ENCODE measurements at regions not wholly inside any gene's neighbourhood (a gene's known extent, or its start where the extent isn't known, plus 50 kb on each side); places are given as distances from the start of the nearest gene placed in this dataset.

GRCh38 chr9:88889386-88889785 is 101.9 kb upstream of the S1PR3 start:
- Histone ChIP-seq H2AFZ (ENCODE audit: low read depth) (no peak overlapping the region), H3K27ac (no peak overlapping the region), H3K27me3 (ENCODE audit: insufficient read depth, low read depth) (no peaks in the 10 kb centered on the region), H4K20me1 (ENCODE audit: insufficient read depth) (no peaks in the 10 kb centered on the region), H3K36me3 (ENCODE audit: insufficient read depth) (no peaks in the 10 kb centered on the region), H3K4me2 (no peak overlapping the region), H3K9ac (no peak overlapping the region), H3K79me2 (ENCODE audit: insufficient read depth, low read depth) (no peaks in the 10 kb centered on the region), H3K4me3 (IDR thresholded peaks at IDR 0.05; ENCODE audit: insufficient read depth, low read depth, low read length) (no peak overlapping the region), H3K4me1 (ENCODE audit: low read depth, poor library complexity, severe bottlenecking) (no peaks in the 10 kb centered on the region)
- TF ChIP-seq CTCF (conservative IDR thresholded peaks at IDR 0.05; ENCODE audit: low read depth, low read length) = no peak

- Histone ChIP-seq H3K9ac (no peak overlapping the region), H3K79me2 (ENCODE audit: insufficient read depth, low read depth) (no peaks in the 10 kb centered on the region), H3K36me3 (ENCODE audit: insufficient read depth) (no peaks in the 10 kb centered on the region), H4K20me1 (ENCODE audit: insufficient read depth) (no peaks in the 10 kb centered on the region), H3K27ac (no peak overlapping the region), H3K27me3 (ENCODE audit: insufficient read depth, low read depth) (no peaks in the 10 kb centered on the region), H2AFZ (ENCODE audit: low read depth) (no peak overlapping the region), H3K4me2 (no peak overlapping the region), H3K4me1 (ENCODE audit: low read depth, poor library complexity, severe bottlenecking) (no peaks in the 10 kb centered on the region), H3K4me3 (IDR thresholded peaks at IDR 0.05; ENCODE audit: insufficient read depth, low read depth, low read length) (no peak overlapping the region)
- no peak for TF ChIP-seq CTCF (conservative IDR thresholded peaks at IDR 0.05; ENCODE audit: low read depth, low read length)
Measured at GRCh38 chr9:88890546-88890945, 100.7 kb upstream of the S1PR3 start.

- Histone ChIP-seq H3K36me3 (ENCODE audit: insufficient read depth) (no peaks in the 10 kb centered on the region), H3K27ac (no peak overlapping the region), H3K4me2 (no peak overlapping the region), H3K9ac (no peak overlapping the region), H4K20me1 (ENCODE audit: insufficient read depth) (no peaks in the 10 kb centered on the region), H2AFZ (ENCODE audit: low read depth) (no peak overlapping the region), H3K4me1 (ENCODE audit: low read depth, poor library complexity, severe bottlenecking) (no peaks in the 10 kb centered on the region), H3K79me2 (ENCODE audit: insufficient read depth, low read depth) (no peaks in the 10 kb centered on the region), H3K4me3 (IDR thresholded peaks at IDR 0.05; ENCODE audit: insufficient read depth, low read depth, low read length) (no peak overlapping the region), H3K27me3 (ENCODE audit: insufficient read depth, low read depth) (no peaks in the 10 kb centered on the region)
- no peak for TF ChIP-seq CTCF (conservative IDR thresholded peaks at IDR 0.05; ENCODE audit: low read depth, low read length)
Measured at GRCh38 chr9:88891040-88891439, 100.2 kb upstream of the S1PR3 start.

DNA sequence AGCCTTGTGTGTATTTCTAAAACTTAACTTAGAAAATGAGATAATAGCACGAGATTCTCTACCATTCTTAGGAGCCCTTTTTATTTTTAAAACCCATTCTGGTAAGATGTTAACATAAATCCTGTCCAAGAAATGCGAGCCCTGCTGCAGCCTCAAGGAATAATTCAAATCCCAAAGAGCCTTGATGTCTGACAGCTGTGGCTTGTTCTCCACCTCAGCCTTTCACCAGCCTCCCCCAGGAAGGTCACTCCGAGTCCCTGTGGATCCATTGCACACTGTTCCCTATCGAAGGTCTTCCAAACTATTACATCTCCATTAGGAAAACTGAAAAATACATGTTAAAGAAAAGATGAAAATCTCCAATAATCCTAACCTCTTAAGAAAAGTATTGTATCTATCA is 98.5 kb upstream of the S1PR3 start:
- Histone ChIP-seq H3K79me2 (ENCODE audit: insufficient read depth, low read depth) (no peaks in the 10 kb centered on the region), H3K4me1 (ENCODE audit: low read depth, poor library complexity, severe bottlenecking) (no peaks in the 10 kb centered on the region), H3K4me2 (no peak overlapping the region), H3K27me3 (ENCODE audit: insufficient read depth, low read depth) (no peaks in the 10 kb centered on the region), H3K36me3 (ENCODE audit: insufficient read depth) (no peaks in the 10 kb centered on the region), H4K20me1 (ENCODE audit: insufficient read depth) (no peaks in the 10 kb centered on the region), H3K4me3 (IDR thresholded peaks at IDR 0.05; ENCODE audit: insufficient read depth, low read depth, low read length) (no peak overlapping the region), H3K9ac (no peak overlapping the region), H2AFZ (ENCODE audit: low read depth) (no peak overlapping the region), H3K27ac (no peak overlapping the region)
- TF ChIP-seq CTCF (conservative IDR thresholded peaks at IDR 0.05; ENCODE audit: low read depth, low read length) = no peak

DNA sequence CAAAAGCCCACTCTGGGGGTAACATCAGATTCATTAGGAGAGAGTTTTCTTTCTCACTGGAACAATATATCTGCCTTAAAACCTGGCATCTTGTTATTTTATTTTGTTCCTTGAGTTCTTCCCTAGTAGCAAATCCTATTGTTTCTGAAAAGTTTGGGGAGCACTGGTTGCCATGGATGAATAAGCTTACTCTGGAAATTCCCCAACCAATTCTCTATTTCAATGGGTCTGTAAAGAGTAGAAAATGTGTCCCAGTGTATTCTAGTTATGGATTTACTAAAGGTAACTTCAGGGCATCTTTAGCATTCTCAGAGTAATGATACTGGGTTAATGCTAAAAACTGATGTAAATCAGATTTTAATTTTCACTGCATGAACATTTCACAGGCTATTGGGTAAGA is 94.2 kb upstream of the S1PR3 start:
- Histone ChIP-seq H3K79me2 (ENCODE audit: insufficient read depth, low read depth) (no peaks in the 10 kb centered on the region), H3K4me3 (IDR thresholded peaks at IDR 0.05; ENCODE audit: insufficient read depth, low read depth, low read length) (no peak overlapping the region), H2AFZ (ENCODE audit: low read depth) (no peak overlapping the region), H3K9ac (no peak overlapping the region), H3K27me3 (ENCODE audit: insufficient read depth, low read depth) (no peaks in the 10 kb centered on the region), H3K36me3 (ENCODE audit: insufficient read depth) (no peaks in the 10 kb centered on the region), H3K4me1 (ENCODE audit: low read depth, poor library complexity, severe bottlenecking) (no peaks in the 10 kb centered on the region), H4K20me1 (ENCODE audit: insufficient read depth) (no peaks in the 10 kb centered on the region), H3K4me2 (no peak overlapping the region), H3K27ac (no peak overlapping the region)
- TF ChIP-seq CTCF (conservative IDR thresholded peaks at IDR 0.05; ENCODE audit: low read depth, low read length) = no peak

Measured in KMS-11 (cell line).